GM12872 (cell line): ENCODE measurements at regions not wholly inside any gene's neighbourhood (a gene's known extent, or its start where the extent isn't known, plus 50 kb on each side); places are given as distances from the start of the nearest gene placed in this dataset.

Source experiments
- CTCF ChIP-seq: IDR thresholded peaks from 3 replicates; pipeline ENCODE4 v1.5.1; 2011; ENCODE audit warnings: low read depth, mild to moderate bottlenecking, low read length, moderate library complexity; ENCODE audit not compliant: insufficient read depth

GRCh38 chr7:19944363-19945120, 171.1 kb upstream of the TMEM196 start:
- TF ChIP-seq CTCF = no peak

GRCh38 chr7:19939746-19940145, 166.3 kb upstream of the TMEM196 start:
- no peak for TF ChIP-seq CTCF

- TF ChIP-seq CTCF = no peak
Observed at GRCh38 chr7:19932549-19933249, 159.3 kb upstream of the TMEM196 start.

- no peak for TF ChIP-seq CTCF
Observed at GRCh38 chr7:19930851-19931250, 157.4 kb upstream of the TMEM196 start.

- no peak for TF ChIP-seq CTCF
Observed at GRCh38 chr7:19930051-19930450, 156.6 kb upstream of the TMEM196 start.

GRCh38 chr7:19928247-19928646, 154.8 kb upstream of the TMEM196 start:
- no peak for TF ChIP-seq CTCF

GRCh38 chr7:19920705-19921104, 147.3 kb upstream of the TMEM196 start:
- TF ChIP-seq CTCF = no peak
